ENCODE measurements at regions not wholly inside any gene's neighbourhood (a gene's known extent, or its start where the extent isn't known, plus 50 kb on each side); places are given as distances from the start of the nearest gene placed in this dataset.

GRCh38 chrX:25858273-25858880 lies 279.8 kb upstream of the MAGEB18 start:
- no peaks in the 10 kb centered on the region for H3K4me1 ChIP-seq (ENCODE audit: control insufficient read depth, insufficient read depth, low read length)
- TF ChIP-seq ZNF785 (tag by site-specific recombination; IDR thresholded peaks at IDR 0.05): no peak
- POLR2A ChIA-PET: no interaction called here
- H3K27ac ChIP-seq (ENCODE audit: extremely low read depth, low read depth, low read length): no peak overlapping the region
- no peak overlapping the region for H3K4me3 ChIP-seq (ENCODE audit: low read depth, low read length)
- no peaks in the 10 kb centered on the region for H3K36me3 ChIP-seq (ENCODE audit: control insufficient read depth in 2 of 2, insufficient read depth in 1 of 2, low read length in 2 of 2)
- no peaks in the 10 kb centered on the region for H3K9me3 ChIP-seq (ENCODE audit: control insufficient read depth, insufficient read depth, low read depth, low read length)
- CTCF ChIA-PET: interaction anchor here (0.7 kb wide), 1 partner anchor 223 kb away, joined by 3 read pairs; no protein-coding TSS in a partner anchor

- no peak overlapping the region for H3K27ac ChIP-seq (ENCODE audit: extremely low read depth, low read depth, low read length)
- H3K4me3 ChIP-seq (ENCODE audit: low read depth, low read length): no peak overlapping the region
- H3K4me1 ChIP-seq (ENCODE audit: control insufficient read depth, insufficient read depth, low read length): no peaks in the 10 kb centered on the region
- CTCF ChIA-PET: no interaction called here
- H3K36me3 ChIP-seq (ENCODE audit: control insufficient read depth in 2 of 2, insufficient read depth in 1 of 2, low read length in 2 of 2): no peaks in the 10 kb centered on the region
- POLR2A ChIA-PET: no interaction called here
- TF ChIP-seq ZNF274 (IDR thresholded peaks at IDR 0.05; ENCODE audit: low read length) (no peak), ZNF274 (tag by site-specific recombination; IDR thresholded peaks at IDR 0.05; ENCODE audit: borderline replicate concordance) (no peak), ZNF302 (tag by site-specific recombination; IDR thresholded peaks at IDR 0.05; ENCODE audit: low read depth) (no peak), ZNF521 (tag by site-specific recombination; IDR thresholded peaks at IDR 0.05) (no peak), ZBTB11 (tag by site-specific recombination; conservative IDR thresholded peaks at IDR 0.05; ENCODE audit: low read depth) (no peak), GLI4 (tag by site-specific recombination; IDR thresholded peaks at IDR 0.05) (no peak), KLF8 (tag by site-specific recombination; IDR thresholded peaks at IDR 0.05) (no peak), ZXDB (tag by site-specific recombination; IDR thresholded peaks at IDR 0.05) (no peak)
- H3K9me3 ChIP-seq (ENCODE audit: control insufficient read depth, insufficient read depth, low read depth, low read length): no peaks in the 10 kb centered on the region
Measured at GRCh38 chrX:25860322-25860721, 277.8 kb upstream of the MAGEB18 start.

- no peak overlapping the region for H3K4me3 ChIP-seq (ENCODE audit: low read depth, low read length)
- CTCF ChIA-PET: interaction anchor here (0.7 kb wide), 1 partner anchor 737 kb away, joined by 3 read pairs; no protein-coding TSS in a partner anchor
Measured at GRCh38 chrX:25869761-25870160, 268.4 kb upstream of the MAGEB18 start.

More at GRCh38 chrX:25869761-25870160, 268.4 kb upstream of the MAGEB18 start:
- no peaks in the 10 kb centered on the region for H3K9me3 ChIP-seq (ENCODE audit: control insufficient read depth, insufficient read depth, low read depth, low read length)
- H3K27ac ChIP-seq (ENCODE audit: extremely low read depth, low read depth, low read length): no peak overlapping the region
- TF ChIP-seq ZNF513 (tag by site-specific recombination; IDR thresholded peaks at IDR 0.05) (no peak), EGR2 (tag by site-specific recombination; IDR thresholded peaks at IDR 0.05; ENCODE audit: low read depth) (no peak), BCL11A (tag by site-specific recombination; IDR thresholded peaks at IDR 0.05; ENCODE audit: low read depth) (no peak), ZNF223 (tag by site-specific recombination; IDR thresholded peaks at IDR 0.05) (no peak), ZNF658 (tag by site-specific recombination; IDR thresholded peaks at IDR 0.05) (no peak), ZNF18 (tag by site-specific recombination; IDR thresholded peaks at IDR 0.05) (no peak), SALL2 (tag by site-specific recombination; IDR thresholded peaks at IDR 0.05; ENCODE audit: borderline replicate concordance) (no peak), ZNF792 (tag by site-specific recombination; IDR thresholded peaks at IDR 0.05) (no peak), ZNF426 (tag by site-specific recombination; IDR thresholded peaks at IDR 0.05) (no peak), BCL11B (tag by site-specific recombination; IDR thresholded peaks at IDR 0.05; ENCODE audit: low read depth) (no peak), ZNF324 (tag by site-specific recombination; IDR thresholded peaks at IDR 0.05) (no peak)
- H3K36me3 ChIP-seq (ENCODE audit: control insufficient read depth in 2 of 2, insufficient read depth in 1 of 2, low read length in 2 of 2): no peaks in the 10 kb centered on the region
- no peaks in the 10 kb centered on the region for H3K4me1 ChIP-seq (ENCODE audit: control insufficient read depth, insufficient read depth, low read length)
- POLR2A ChIA-PET: no interaction called here

All from HEK293 (cell line).